HUES48 (cell line): ENCODE measurements at regions not wholly inside any gene's neighbourhood (a gene's known extent, or its start where the extent isn't known, plus 50 kb on each side); places are given as distances from the start of the nearest gene placed in this dataset.

Experiments used
- H3K27ac ChIP-seq: one replicate; pipeline ENCODE4 v1.7.0; 2013; ENCODE audit warnings: low read depth, low read length, inconsistent platforms
- H3K27me3 ChIP-seq: 2 replicates; pipeline ENCODE4 v1.6.1; 2013; ENCODE audit warnings: mild to moderate bottlenecking, low read length; ENCODE audit not compliant: control insufficient read depth, insufficient read depth
- H3K36me3 ChIP-seq: 2 replicates; pipeline ENCODE4 v1.6.1; 2013; ENCODE audit warnings: low read length; ENCODE audit not compliant: control insufficient read depth, insufficient read depth
- H3K4me1 ChIP-seq: 2 replicates; pipeline ENCODE4 v1.6.1; 2013; ENCODE audit warnings: mild to moderate bottlenecking, low read length; ENCODE audit not compliant: control insufficient read depth, insufficient read depth
- H3K4me3 ChIP-seq: 2 replicates; pipeline ENCODE4 v1.5.1; 2013; ENCODE audit warnings: mild to moderate bottlenecking, low read depth, low read length
- H3K9ac ChIP-seq: 2 replicates; pipeline ENCODE4 v1.6.1; 2013; ENCODE audit warnings: mild to moderate bottlenecking, low read depth, low read length, moderate library complexity
- H3K9me3 ChIP-seq: 2 replicates; pipeline ENCODE4 v1.6.1; 2013; ENCODE audit warnings: low read length; ENCODE audit not compliant: control insufficient read depth, insufficient read depth

- Histone ChIP-seq H3K27me3 (no peaks in the 10 kb centered on the region), H3K27ac (no peak overlapping the region), H3K4me3 (no peak overlapping the region), H3K36me3 (no peaks in the 10 kb centered on the region), H3K9me3 (no peaks in the 10 kb centered on the region), H3K4me1 (no peaks in the 10 kb centered on the region), H3K9ac (no peak overlapping the region)
Observed at GRCh38 chr10:121182219-121182618, 331.1 kb downstream of the WDR11 start.

- Histone ChIP-seq H3K9ac (no peak overlapping the region), H3K27ac (no peak overlapping the region), H3K27me3 (no peaks in the 10 kb centered on the region), H3K4me1 (no peaks in the 10 kb centered on the region), H3K36me3 (no peaks in the 10 kb centered on the region), H3K4me3 (no peak overlapping the region), H3K9me3 (no peaks in the 10 kb centered on the region)
Observed at GRCh38 chr10:121183236-121183635, 332.1 kb downstream of the WDR11 start.

GRCh38 chr10:121183707-121184106 lies 332.5 kb downstream of the WDR11 start:
- H3K9me3 ChIP-seq = no peaks in the 10 kb centered on the region
- H3K4me1 ChIP-seq = no peaks in the 10 kb centered on the region
- H3K27ac ChIP-seq = no peak overlapping the region
- H3K36me3 ChIP-seq = no peaks in the 10 kb centered on the region
- H3K4me3 ChIP-seq = no peak overlapping the region
- H3K9ac ChIP-seq = no peak overlapping the region
- H3K27me3 ChIP-seq = no peaks in the 10 kb centered on the region

- Histone ChIP-seq H3K4me1 (no peaks in the 10 kb centered on the region), H3K4me3 (no peak overlapping the region), H3K27me3 (no peaks in the 10 kb centered on the region), H3K27ac (no peak overlapping the region), H3K36me3 (no peaks in the 10 kb centered on the region), H3K9me3 (no peaks in the 10 kb centered on the region), H3K9ac (no peak overlapping the region)
Observed at GRCh38 chr10:121185816-121186455, 334.8 kb downstream of the WDR11 start.

GRCh38 chr10:121187391-121187790 lies 336.2 kb downstream of the WDR11 start:
- Histone ChIP-seq H3K27me3 (no peaks in the 10 kb centered on the region), H3K4me3 (no peak overlapping the region), H3K4me1 (no peaks in the 10 kb centered on the region), H3K27ac (peak overlapping the region; percentile 26), H3K9ac (no peak overlapping the region), H3K36me3 (no peaks in the 10 kb centered on the region), H3K9me3 (no peaks in the 10 kb centered on the region)

- Histone ChIP-seq H3K4me1 (no peaks in the 10 kb centered on the region), H3K27me3 (no peaks in the 10 kb centered on the region), H3K9me3 (no peaks in the 10 kb centered on the region)
Observed at GRCh38 chr10:121188005-121188404, 336.8 kb downstream of the WDR11 start.

GRCh38 chr10:121189066-121189465 lies 337.9 kb downstream of the WDR11 start:
- Histone ChIP-seq H3K36me3 (no peaks in the 10 kb centered on the region), H3K27ac (no peak overlapping the region), H3K9me3 (no peaks in the 10 kb centered on the region), H3K27me3 (no peaks in the 10 kb centered on the region), H3K4me1 (no peaks in the 10 kb centered on the region), H3K4me3 (no peak overlapping the region), H3K9ac (no peak overlapping the region)

More at GRCh38 chr10:121188005-121188404, 336.8 kb downstream of the WDR11 start:
- Histone ChIP-seq H3K36me3 (no peaks in the 10 kb centered on the region), H3K4me3 (no peak overlapping the region), H3K27ac (peak overlapping the region; percentile 26), H3K9ac (no peak overlapping the region)

- H3K27me3 ChIP-seq = no peaks in the 10 kb centered on the region
- no peaks in the 10 kb centered on the region for H3K9me3 ChIP-seq
- H3K36me3 ChIP-seq = no peaks in the 10 kb centered on the region
- no peak overlapping the region for H3K9ac ChIP-seq
- no peak overlapping the region for H3K27ac ChIP-seq
- H3K4me1 ChIP-seq = no peaks in the 10 kb centered on the region
- no peak overlapping the region for H3K4me3 ChIP-seq
Observed at GRCh38 chr10:121194696-121195523, 343.7 kb downstream of the WDR11 start.

- Histone ChIP-seq H3K27me3 (no peaks in the 10 kb centered on the region), H3K9ac (no peak overlapping the region), H3K27ac (no peak overlapping the region)
Observed at GRCh38 chr10:121195524-121195910, 344.4 kb downstream of the WDR11 start.

GRCh38 chr10:121199081-121199480 lies 347.9 kb downstream of the WDR11 start:
- H3K36me3 ChIP-seq = no peaks in the 10 kb centered on the region
- no peak overlapping the region for H3K4me3 ChIP-seq
- no peaks in the 10 kb centered on the region for H3K9me3 ChIP-seq
- H3K4me1 ChIP-seq = no peaks in the 10 kb centered on the region
- H3K9ac ChIP-seq = no peak overlapping the region
- H3K27me3 ChIP-seq = no peaks in the 10 kb centered on the region
- no peak overlapping the region for H3K27ac ChIP-seq

More at GRCh38 chr10:121195524-121195910, 344.4 kb downstream of the WDR11 start:
- Histone ChIP-seq H3K4me1 (no peaks in the 10 kb centered on the region), H3K4me3 (no peak overlapping the region), H3K9me3 (no peaks in the 10 kb centered on the region), H3K36me3 (no peaks in the 10 kb centered on the region)

- Histone ChIP-seq H3K36me3 (no peaks in the 10 kb centered on the region), H3K27ac (no peak overlapping the region), H3K27me3 (no peaks in the 10 kb centered on the region), H3K9me3 (no peaks in the 10 kb centered on the region), H3K9ac (no peak overlapping the region), H3K4me1 (no peaks in the 10 kb centered on the region), H3K4me3 (no peak overlapping the region)
Observed at GRCh38 chr10:121205625-121206024, 354.5 kb downstream of the WDR11 start.
